Brain microvascular endothelial cell (primary cell): ENCODE measurements at regions not wholly inside any gene's neighbourhood (a gene's known extent, or its start where the extent isn't known, plus 50 kb on each side); places are given as distances from the start of the nearest gene placed in this dataset.

ENCODE experiments used
- DNase-seq: peaks from one replicate; pipeline ENCODE4 v3.0.0-alpha.2; 2020
- H3K27ac ChIP-seq: fragments of 250-450 bp; sonication (Bioruptor Pico); 2 replicates; pipeline ENCODE4 v1.5.1; 2020; ENCODE audit warnings: mild to moderate bottlenecking, moderate library complexity
- H3K27me3 ChIP-seq: fragments of 250-450 bp; sonication (Bioruptor Pico); replicated peaks from 2 replicates; pipeline ENCODE4 v1.5.1; 2020; ENCODE audit warnings: mild to moderate bottlenecking
- H3K36me3 ChIP-seq: fragments of 250-450 bp; sonication (Bioruptor Pico); replicated peaks from 2 replicates; pipeline ENCODE4 v1.5.1; 2020; ENCODE audit warnings: mild to moderate bottlenecking
- H3K4me3 ChIP-seq: 2 replicates; pipeline ENCODE4 v1.5.1; 2011; ENCODE audit warnings: low read depth, mild to moderate bottlenecking, control low read depth, low read length, moderate library complexity
- in situ Hi-C: cut with HindIII; loops from 2 replicates; pipeline ENCODE4 v1.10.0; 2017; ENCODE audit warnings: low sequenced_read_pairs, low pct_ligation_motif_present
- TF ChIP-seq, protein P1 (sequence below): IDR thresholded peaks from 2 replicates; pipeline ENCODE4 v1.5.1; 2011; ENCODE audit warnings: low read depth, mild to moderate bottlenecking, moderate library complexity, low read length, control low read depth, inconsistent platforms; ENCODE audit errors: missing control alignments

DNA sequence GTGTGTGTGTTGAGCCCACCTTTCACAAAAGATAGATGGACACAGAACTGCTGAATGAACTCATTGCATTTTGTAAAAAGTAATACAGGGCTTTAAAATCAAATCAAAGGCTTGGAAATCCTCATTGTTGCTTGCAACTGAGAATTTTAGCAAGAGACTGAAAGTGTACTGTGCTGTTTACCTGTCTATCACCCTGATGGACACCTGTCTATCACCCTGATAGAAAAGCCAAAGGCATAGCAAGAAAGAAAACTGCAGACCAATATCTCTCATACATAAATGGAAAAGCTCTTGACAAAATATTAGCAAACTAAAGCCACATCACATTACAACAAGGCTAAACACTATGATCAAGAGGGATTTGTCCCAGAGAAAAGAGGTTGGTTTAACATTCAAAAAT, 107.5 kb upstream of the TMEM18 start:
- Histone ChIP-seq H3K4me3 (no peak overlapping the region), H3K36me3 (no peaks in the 10 kb centered on the region), H3K27ac (no peak overlapping the region), H3K27me3 (no peaks in the 10 kb centered on the region)
- DNase-seq = no peak
- TF ChIP-seq, protein P1, sequence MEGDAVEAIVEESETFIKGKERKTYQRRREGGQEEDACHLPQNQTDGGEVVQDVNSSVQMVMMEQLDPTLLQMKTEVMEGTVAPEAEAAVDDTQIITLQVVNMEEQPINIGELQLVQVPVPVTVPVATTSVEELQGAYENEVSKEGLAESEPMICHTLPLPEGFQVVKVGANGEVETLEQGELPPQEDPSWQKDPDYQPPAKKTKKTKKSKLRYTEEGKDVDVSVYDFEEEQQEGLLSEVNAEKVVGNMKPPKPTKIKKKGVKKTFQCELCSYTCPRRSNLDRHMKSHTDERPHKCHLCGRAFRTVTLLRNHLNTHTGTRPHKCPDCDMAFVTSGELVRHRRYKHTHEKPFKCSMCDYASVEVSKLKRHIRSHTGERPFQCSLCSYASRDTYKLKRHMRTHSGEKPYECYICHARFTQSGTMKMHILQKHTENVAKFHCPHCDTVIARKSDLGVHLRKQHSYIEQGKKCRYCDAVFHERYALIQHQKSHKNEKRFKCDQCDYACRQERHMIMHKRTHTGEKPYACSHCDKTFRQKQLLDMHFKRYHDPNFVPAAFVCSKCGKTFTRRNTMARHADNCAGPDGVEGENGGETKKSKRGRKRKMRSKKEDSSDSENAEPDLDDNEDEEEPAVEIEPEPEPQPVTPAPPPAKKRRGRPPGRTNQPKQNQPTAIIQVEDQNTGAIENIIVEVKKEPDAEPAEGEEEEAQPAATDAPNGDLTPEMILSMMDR = no peak
- in situ Hi-C loops = no loop called here

GRCh38 chr2:780581-780980, 103.4 kb upstream of the TMEM18 start:
- no peak overlapping the region for H3K4me3 ChIP-seq
- H3K36me3 ChIP-seq = no peaks in the 10 kb centered on the region
- H3K27ac ChIP-seq = no peak overlapping the region
- H3K27me3 ChIP-seq = no peaks in the 10 kb centered on the region
- TF ChIP-seq, protein P1 = no peak
- DNase-seq = no peak
- in situ Hi-C loops = no loop called here

- Histone ChIP-seq H3K36me3 (no peaks in the 10 kb centered on the region), H3K27me3 (no peaks in the 10 kb centered on the region), H3K4me3 (no peak overlapping the region), H3K27ac (no peak overlapping the region)
- TF ChIP-seq, protein P1 = no peak
- no peak for DNase-seq
- in situ Hi-C loops = no loop called here
Observed at GRCh38 chr2:780002-780401, 102.8 kb upstream of the TMEM18 start.

GRCh38 chr2:778731-779350, 101.6 kb upstream of the TMEM18 start:
- no peaks in the 10 kb centered on the region for H3K36me3 ChIP-seq
- in situ Hi-C loops = no loop called here
- DNase-seq = no peak
- TF ChIP-seq, protein P1 = no peak
- H3K27ac ChIP-seq = no peak overlapping the region
- H3K4me3 ChIP-seq = no peak overlapping the region
- H3K27me3 ChIP-seq = no peaks in the 10 kb centered on the region

DNA sequence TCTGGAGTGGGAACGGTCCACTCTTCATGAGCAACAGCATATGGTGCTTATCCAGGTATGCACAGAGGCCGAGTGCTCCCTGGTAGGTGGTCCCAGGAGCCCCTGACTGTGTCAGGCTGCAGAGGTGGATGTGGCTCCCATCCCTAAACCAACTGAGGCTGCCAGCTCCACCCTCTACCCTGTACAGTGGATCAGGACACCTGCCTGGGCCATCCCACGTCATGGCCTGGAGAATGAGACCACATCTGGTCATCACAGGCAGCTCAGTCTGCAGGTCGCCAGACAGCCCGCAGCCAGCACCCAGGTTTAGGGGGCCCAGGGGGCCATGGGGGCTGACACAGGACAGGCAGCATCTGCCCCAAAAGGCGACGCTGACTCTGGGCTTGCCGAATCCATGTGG, 100.3 kb upstream of the TMEM18 start:
- no peak for DNase-seq
- in situ Hi-C loops = no loop called here
- no peaks in the 10 kb centered on the region for H3K36me3 ChIP-seq
- H3K27ac ChIP-seq = no peak overlapping the region
- TF ChIP-seq, protein P1 = no peak
- no peak overlapping the region for H3K4me3 ChIP-seq
- no peaks in the 10 kb centered on the region for H3K27me3 ChIP-seq

DNA sequence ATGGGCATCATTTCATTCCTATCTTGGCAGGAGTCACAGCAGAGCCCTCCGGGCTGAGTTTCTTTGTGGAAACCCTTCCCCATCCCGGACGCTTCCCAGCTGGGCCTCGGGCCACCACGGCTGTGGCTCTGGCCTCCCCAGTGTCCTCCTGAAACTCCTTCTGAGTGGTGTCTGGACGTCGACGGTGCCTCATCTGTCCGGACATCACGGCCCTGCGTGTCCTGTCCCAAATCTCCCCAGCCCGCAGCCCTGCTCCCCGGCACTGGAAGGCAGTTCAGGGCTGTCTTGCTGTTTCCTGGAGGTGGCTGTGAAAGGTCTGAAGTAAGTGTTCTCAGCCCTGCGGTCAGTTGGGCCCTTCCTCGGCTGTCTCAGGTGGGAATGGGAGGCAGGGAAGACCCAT, 99.8 kb upstream of the TMEM18 start:
- Histone ChIP-seq H3K4me3 (no peak overlapping the region), H3K27ac (no peak overlapping the region), H3K27me3 (no peaks in the 10 kb centered on the region), H3K36me3 (no peaks in the 10 kb centered on the region)
- no peak for DNase-seq
- TF ChIP-seq, protein P1 = no peak
- in situ Hi-C loops = no loop called here
